H9 (cell line): ENCODE measurements at regions not wholly inside any gene's neighbourhood (a gene's known extent, or its start where the extent isn't known, plus 50 kb on each side); places are given as distances from the start of the nearest gene placed in this dataset.

ENCODE experiments used
- DNase-seq: peaks from one replicate; pipeline ENCODE4 v3.0.0-alpha.2; 2017
- H2AFZ ChIP-seq: one replicate; pipeline ENCODE4 v1.6.1; 2013; ENCODE audit warnings: mild to moderate bottlenecking, low read length, control low read depth, moderate library complexity
- H2AK5ac ChIP-seq: 2 replicates; pipeline ENCODE4 v1.6.1; 2013; ENCODE audit warnings: low read length, control low read depth, mixed read lengths; ENCODE audit not compliant: insufficient read length
- H2BK120ac ChIP-seq: one replicate; pipeline ENCODE4 v1.6.1; 2013; ENCODE audit warnings: low read depth, mild to moderate bottlenecking, low read length, control low read depth, inconsistent platforms; ENCODE audit not compliant: poor library complexity, severe bottlenecking
- H2BK12ac ChIP-seq: 2 replicates; pipeline ENCODE4 v1.6.1; 2013; ENCODE audit warnings: low read length, control low read depth, mixed read lengths, low read depth; ENCODE audit not compliant: insufficient read length
- H2BK15ac ChIP-seq: 2 replicates; pipeline ENCODE4 v1.6.1; 2013; ENCODE audit warnings: low read depth, low read length, control low read depth
- H2BK20ac ChIP-seq: one replicate; pipeline ENCODE4 v1.6.1; 2013; ENCODE audit warnings: low read depth, mild to moderate bottlenecking, low read length, control low read depth, inconsistent platforms; ENCODE audit not compliant: poor library complexity, severe bottlenecking
- H2BK5ac ChIP-seq: 2 replicates; pipeline ENCODE4 v1.6.1; 2013; ENCODE audit warnings: low read length, control low read depth, mixed read lengths; ENCODE audit not compliant: insufficient read length
- H3K14ac ChIP-seq: 2 replicates; pipeline ENCODE4 v1.6.1; 2013; ENCODE audit warnings: low read length, control low read depth; ENCODE audit not compliant: insufficient read depth
- H3K18ac ChIP-seq: 2 replicates; pipeline ENCODE4 v1.6.1; 2013; ENCODE audit warnings: low read depth, mild to moderate bottlenecking, mixed read lengths, low read length, control low read depth; ENCODE audit not compliant: insufficient read length
- H3K23ac ChIP-seq: 2 replicates; pipeline ENCODE4 v1.6.1; 2013; ENCODE audit warnings: low read length, control low read depth, mixed read lengths, low read depth; ENCODE audit not compliant: insufficient read length
- H3K23me2 ChIP-seq: 2 replicates; pipeline ENCODE4 v1.6.1; 2013; ENCODE audit warnings: low read depth, mild to moderate bottlenecking, mixed read lengths, low read length, control low read depth; ENCODE audit not compliant: insufficient read length, poor library complexity, severe bottlenecking
- H3K27ac ChIP-seq: 2 replicates; pipeline ENCODE4 v1.5.1; 2013; ENCODE audit warnings: low read length, control low read depth, mixed read lengths, low read depth; ENCODE audit not compliant: insufficient read length
- H3K27me3 ChIP-seq: 2 replicates; pipeline ENCODE4 v1.6.1; 2013; ENCODE audit warnings: low read length, control low read depth, inconsistent platforms; ENCODE audit not compliant: insufficient read depth
- H3K4ac ChIP-seq: 2 replicates; pipeline ENCODE4 v1.6.1; 2013; ENCODE audit warnings: low read depth, mild to moderate bottlenecking, control low read depth, inconsistent platforms, low read length, moderate library complexity
- H3K4me1 ChIP-seq: 2 replicates; pipeline ENCODE4 v1.6.1; 2013; ENCODE audit warnings: low read length, control low read depth, inconsistent platforms; ENCODE audit not compliant: insufficient read depth
- H3K4me2 ChIP-seq: 2 replicates; pipeline ENCODE4 v1.6.1; 2013; ENCODE audit warnings: low read length, control low read depth, mixed read lengths; ENCODE audit not compliant: insufficient read length, insufficient read depth
- H3K56ac ChIP-seq: 2 replicates; pipeline ENCODE4 v1.6.1; 2013; ENCODE audit warnings: low read depth, mild to moderate bottlenecking, mixed read lengths, low read length, control low read depth; ENCODE audit not compliant: insufficient read length
- H3K79me1 ChIP-seq: 2 replicates; pipeline ENCODE4 v1.6.1; 2013; ENCODE audit warnings: low read depth, mild to moderate bottlenecking, moderate library complexity, low read length, control low read depth, inconsistent platforms; ENCODE audit not compliant: insufficient read depth, poor library complexity, severe bottlenecking
- H3K79me2 ChIP-seq: 2 replicates; pipeline ENCODE4 v1.6.1; 2013; ENCODE audit warnings: low read length, control low read depth, inconsistent platforms; ENCODE audit not compliant: insufficient read depth
- H3K9ac ChIP-seq: 2 replicates; pipeline ENCODE4 v1.6.1; 2013; ENCODE audit warnings: low read length, control low read depth, mixed read lengths; ENCODE audit not compliant: insufficient read length; ENCODE audit errors: extremely low read depth
- H3K9me3 ChIP-seq: one replicate; pipeline ENCODE4 v1.6.1; 2013; ENCODE audit warnings: low read depth, low read length, inconsistent platforms; ENCODE audit not compliant: control insufficient read depth
- H3T11ph ChIP-seq: one replicate; pipeline ENCODE4 v1.6.1; 2013; ENCODE audit warnings: mild to moderate bottlenecking, low read length, control low read depth, inconsistent platforms
- H4K20me1 ChIP-seq: one replicate; pipeline ENCODE4 v1.6.1; 2013; ENCODE audit not compliant: control insufficient read depth, insufficient read length, insufficient read depth
- H4K5ac ChIP-seq: 2 replicates; pipeline ENCODE4 v1.6.1; 2013; ENCODE audit warnings: low read depth, mild to moderate bottlenecking, mixed read lengths, low read length, control low read depth; ENCODE audit not compliant: insufficient read length
- H4K8ac ChIP-seq: replicated peaks from 2 replicates; pipeline ENCODE4 v1.6.1; 2013; ENCODE audit warnings: low read length, control low read depth, mixed read lengths, low read depth; ENCODE audit not compliant: insufficient read length
- H4K91ac ChIP-seq: 2 replicates; pipeline ENCODE4 v1.6.1; 2013; ENCODE audit warnings: low read depth, mild to moderate bottlenecking, moderate library complexity, mixed read lengths, low read length, control low read depth; ENCODE audit not compliant: insufficient read length
- H3K27ac Mint-ChIP-seq, 3 experiments: 2 replicates in 2 of 3; 3 replicates in 1 of 3; pipeline ENCODE4 v1.8.0; 2020 to 2021; ENCODE audit warnings: mixed read lengths in 3 of 3, mild to moderate bottlenecking in 1 of 3, moderate library complexity in 1 of 3
- H3K27me3 Mint-ChIP-seq: 2 replicates; pipeline ENCODE4 v1.8.0; 2021; ENCODE audit warnings: low read depth, mild to moderate bottlenecking, moderate library complexity, mixed read lengths
- H3K36me3 Mint-ChIP-seq, 3 experiments: 2 replicates in 2 of 3; 3 replicates in 1 of 3; pipeline ENCODE4 v1.8.0; 2020 to 2021; ENCODE audit warnings: low read depth in 3 of 3, mixed read lengths in 3 of 3; ENCODE audit not compliant: insufficient read depth in 1 of 3
- H3K4me1 Mint-ChIP-seq, 2 experiments: 2 replicates each; pipeline ENCODE4 v1.8.0; 2020; ENCODE audit warnings: mixed read lengths in 2 of 2
- H3K4me3 Mint-ChIP-seq, 2 experiments: 2 replicates in 1 of 2; 3 replicates in 1 of 2; pipeline ENCODE4 v1.8.0; 2020 to 2021; ENCODE audit warnings: mild to moderate bottlenecking in 2 of 2, mixed read lengths in 2 of 2, moderate library complexity in 1 of 2
- H3K9me3 Mint-ChIP-seq, 2 experiments: 2 replicates in 1 of 2; 3 replicates in 1 of 2; pipeline ENCODE4 v1.8.0; 2020; ENCODE audit warnings: mild to moderate bottlenecking in 2 of 2, mixed read lengths in 2 of 2, moderate library complexity in 1 of 2
- CTCF ChIP-seq: fragments of 200-600 bp; sonication (generic); conservative IDR thresholded peaks from 3 replicates; pipeline ENCODE4 v1.8.0; 2021; ENCODE audit warnings: antibody characterized with exemption, mild to moderate bottlenecking
- WGBS: extraction: QIAGEN DNeasy Blood & Tissue Kit; methylation state at CpG from one replicate; pipeline ENCODE4 v1.1.7; 2013; ENCODE audit warnings: missing lambda C conversion rate, low lambda C conversion rate, mixed read lengths; ENCODE audit not compliant: insufficient read length; ENCODE audit errors: extremely low coverage; 5-methylcytosine and 5-hydroxymethylcytosine counted together

DNA sequence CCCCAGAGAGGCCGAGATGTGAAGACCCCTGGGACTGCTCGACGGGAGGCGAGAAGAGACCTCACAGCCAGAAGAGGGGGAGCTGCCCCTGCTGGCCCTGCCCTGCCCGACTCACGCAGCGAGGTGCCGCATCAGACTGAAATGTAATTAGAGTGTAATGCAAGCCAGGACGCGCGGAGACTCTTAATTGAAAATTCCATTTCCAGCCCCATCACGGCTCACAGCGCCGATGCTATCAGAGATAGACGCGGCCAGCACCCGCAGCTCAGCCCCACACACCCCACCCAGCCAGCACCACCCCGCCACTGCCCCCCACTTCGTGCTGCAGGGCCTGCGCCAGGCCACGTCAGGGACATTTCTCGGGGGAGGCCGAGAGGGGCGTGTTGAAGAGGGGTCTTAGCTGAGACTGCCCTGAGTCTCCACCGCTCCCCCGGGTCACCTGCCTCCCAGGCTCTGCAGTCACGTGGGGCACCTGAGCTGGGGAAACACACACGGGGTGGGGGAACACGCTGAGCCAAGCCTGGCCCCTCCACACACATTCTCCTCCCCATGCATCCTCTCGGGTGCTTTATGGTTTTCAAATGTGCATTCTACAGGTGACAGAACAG lies 78.1 kb downstream of the TEX51 start:
- H3K23me2 ChIP-seq: peaks cover 4% of the 10 kb centered on the region
- no peaks in the 10 kb centered on the region for H3K36me3 Mint-ChIP-seq
- no peaks in the 10 kb centered on the region for H3K79me2 ChIP-seq
- H2BK12ac ChIP-seq: no peak overlapping the region
- no peak overlapping the region for H4K8ac ChIP-seq
- H2BK20ac ChIP-seq: no peak overlapping the region
- H3K56ac ChIP-seq: no peak overlapping the region
- H3K14ac ChIP-seq: no peak overlapping the region; the same call in 1 of the 2 replicates
- no peaks in the 10 kb centered on the region for H4K20me1 ChIP-seq
- H3K4ac ChIP-seq: no peak overlapping the region
- no peak overlapping the region for H2AFZ ChIP-seq
- no peak overlapping the region for H3K27ac ChIP-seq
- no peak overlapping the region for H3T11ph ChIP-seq
- H3K23ac ChIP-seq: no peak overlapping the region
- H4K91ac ChIP-seq: no peak overlapping the region
- H3K4me1 ChIP-seq: no peaks in the 10 kb centered on the region; the same call in 1 of the 2 replicates
- H3K9ac ChIP-seq: no peak overlapping the region
- no peak overlapping the region for H2BK120ac ChIP-seq
- WGBS: no CpG with 5 or more reads among the region's 30 CpGs
- H4K5ac ChIP-seq: no peak overlapping the region
- no peak overlapping the region for H2BK5ac ChIP-seq
- DNase-seq: no peak
- H3K9me3 ChIP-seq: no peaks in the 10 kb centered on the region
- H3K18ac ChIP-seq: no peak overlapping the region
- H3K9me3 Mint-ChIP-seq: no peaks in the 10 kb centered on the region; a peak in 1 of 5 replicates
- H2BK15ac ChIP-seq: no peak overlapping the region
- no peak overlapping the region for H2AK5ac ChIP-seq
- no peaks in the 10 kb centered on the region for H3K27me3 ChIP-seq
- H3K27me3 Mint-ChIP-seq: peaks cover 22% of the 10 kb centered on the region
- no peak overlapping the region for H3K4me2 ChIP-seq
- no peak overlapping the region for H3K4me3 Mint-ChIP-seq
- no peaks in the 10 kb centered on the region for H3K79me1 ChIP-seq
- H3K27ac Mint-ChIP-seq: no peak overlapping the region
- TF ChIP-seq CTCF: no peak
- peaks cover 11 to 15% of the 10 kb centered on the region in 2 experiments for H3K4me1 Mint-ChIP-seq
